CMK (cell line): ENCODE measurements at regions not wholly inside any gene's neighbourhood (a gene's known extent, or its start where the extent isn't known, plus 50 kb on each side); places are given as distances from the start of the nearest gene placed in this dataset.

Source experiments
- DNase-seq: peaks from one replicate; pipeline ENCODE4 v3.0.0-alpha.2; 2010; ENCODE audit warnings: low read depth

DNA sequence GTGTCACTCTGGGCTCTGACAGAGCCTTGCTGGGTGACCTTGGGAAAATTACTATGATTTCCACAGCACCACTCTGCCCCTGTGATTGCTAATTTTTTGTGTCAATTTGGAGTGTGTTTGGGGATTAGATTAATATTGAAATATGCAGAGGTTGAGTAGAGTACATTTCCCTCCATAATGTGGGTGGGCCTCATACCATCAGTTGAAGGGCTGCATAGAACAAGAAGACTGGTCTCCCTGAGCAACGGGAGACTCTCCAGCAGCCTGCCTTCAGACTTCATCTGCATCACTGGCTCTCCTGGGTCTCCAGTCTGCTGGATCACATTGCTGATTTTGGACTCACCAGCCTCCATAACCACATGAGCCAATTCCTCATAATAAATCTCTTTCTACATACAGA, 313.7 kb downstream of the TNS1 start:
- no peak for DNase-seq

DNA sequence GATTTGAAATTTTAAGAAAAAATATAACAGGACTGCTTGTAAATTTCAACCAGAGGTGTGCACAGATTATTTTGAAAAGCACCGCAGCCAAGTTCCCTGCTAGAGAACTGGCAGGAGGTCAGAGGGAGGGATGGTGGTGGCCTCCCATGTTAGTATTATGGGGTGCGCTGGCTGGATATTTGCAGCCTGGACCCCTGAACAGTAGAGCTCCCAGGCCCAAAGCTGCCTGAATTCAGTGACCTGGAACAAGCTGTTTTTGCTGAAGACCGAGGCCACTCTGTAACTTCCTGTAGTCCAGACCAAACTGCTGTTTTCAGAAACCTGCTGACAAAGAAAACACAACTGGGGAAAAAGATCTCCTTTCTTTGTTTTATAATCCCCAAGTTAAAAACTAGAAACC, 314.3 kb downstream of the TNS1 start:
- DNase-seq, result no peak

DNA sequence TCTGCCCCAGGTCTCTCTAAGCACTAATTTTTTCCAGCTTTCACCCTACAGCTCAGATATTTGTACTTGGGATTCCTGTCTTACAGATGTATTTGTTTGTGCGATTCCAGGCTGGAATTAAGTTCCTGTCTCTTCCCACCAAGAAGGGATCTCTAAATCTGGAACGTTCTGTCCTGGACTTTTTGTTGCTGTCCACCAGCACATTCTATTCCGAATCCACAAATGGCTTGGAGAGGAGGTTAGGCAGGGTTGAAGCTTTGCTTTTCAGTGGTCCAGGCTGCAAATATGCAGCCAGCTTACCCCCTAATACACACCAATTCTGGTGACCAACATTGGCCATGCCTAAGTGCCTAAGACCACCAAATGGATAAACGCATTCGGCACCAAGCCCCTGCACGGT, 315.0 kb downstream of the TNS1 start:
- DNase-seq, result no peak

DNA sequence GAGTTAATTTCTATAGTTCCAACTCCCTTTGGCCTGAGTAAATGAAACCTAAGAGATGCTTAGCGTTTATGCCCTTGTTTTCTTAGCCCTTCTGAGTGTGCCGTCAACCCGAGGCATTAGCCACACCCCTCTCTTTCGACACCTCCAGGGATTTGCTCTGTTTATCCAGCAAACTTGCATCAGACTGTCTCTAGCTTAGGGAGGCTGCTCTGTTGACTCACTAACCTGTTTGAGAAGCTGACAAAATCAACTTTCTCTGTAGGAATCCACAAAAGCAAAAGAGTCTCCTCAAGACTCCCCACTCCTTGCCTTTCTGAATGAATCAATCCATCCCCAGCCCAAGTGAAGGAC, 317.6 kb downstream of the TNS1 start:
- no peak for DNase-seq

DNA sequence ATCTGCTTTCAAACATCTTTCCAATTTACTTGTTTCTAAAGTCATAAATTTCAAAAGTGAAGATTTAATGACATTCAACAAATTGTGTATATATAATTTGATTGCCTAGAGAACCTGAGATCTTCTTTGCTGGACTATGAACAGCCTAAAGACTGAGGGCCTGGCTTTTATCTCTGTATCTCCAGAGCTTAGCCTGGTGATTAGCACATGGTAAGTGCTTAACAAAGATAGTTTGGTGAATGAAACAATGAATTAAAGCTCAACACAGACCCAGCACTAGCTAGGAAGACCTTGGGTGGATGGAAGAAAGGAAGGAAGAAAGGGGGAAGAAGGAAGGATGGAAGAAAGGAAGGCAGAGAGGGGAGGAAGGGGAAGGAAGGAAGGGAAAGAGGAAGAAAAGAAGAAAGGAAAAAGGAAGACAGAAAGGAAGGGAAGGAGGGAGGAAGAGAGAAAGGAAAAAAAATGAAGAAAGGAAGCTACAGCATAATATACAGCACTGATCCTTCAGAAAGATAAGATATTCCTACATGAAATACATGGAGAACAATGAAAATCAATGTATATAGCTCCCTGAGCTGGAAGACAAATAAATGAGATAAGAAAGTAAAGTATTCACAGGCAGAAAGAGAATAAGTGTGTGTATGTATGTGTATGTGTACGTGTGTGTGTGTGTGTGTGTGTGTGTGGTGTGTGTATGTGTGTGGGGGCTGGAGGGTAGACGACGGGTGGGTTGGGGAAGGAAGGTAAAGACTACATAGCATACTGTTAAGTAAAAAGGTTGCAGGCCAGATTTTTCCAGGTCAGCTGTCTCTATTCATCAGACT, 318.2 kb downstream of the TNS1 start:
- DNase-seq, result no peak

DNA sequence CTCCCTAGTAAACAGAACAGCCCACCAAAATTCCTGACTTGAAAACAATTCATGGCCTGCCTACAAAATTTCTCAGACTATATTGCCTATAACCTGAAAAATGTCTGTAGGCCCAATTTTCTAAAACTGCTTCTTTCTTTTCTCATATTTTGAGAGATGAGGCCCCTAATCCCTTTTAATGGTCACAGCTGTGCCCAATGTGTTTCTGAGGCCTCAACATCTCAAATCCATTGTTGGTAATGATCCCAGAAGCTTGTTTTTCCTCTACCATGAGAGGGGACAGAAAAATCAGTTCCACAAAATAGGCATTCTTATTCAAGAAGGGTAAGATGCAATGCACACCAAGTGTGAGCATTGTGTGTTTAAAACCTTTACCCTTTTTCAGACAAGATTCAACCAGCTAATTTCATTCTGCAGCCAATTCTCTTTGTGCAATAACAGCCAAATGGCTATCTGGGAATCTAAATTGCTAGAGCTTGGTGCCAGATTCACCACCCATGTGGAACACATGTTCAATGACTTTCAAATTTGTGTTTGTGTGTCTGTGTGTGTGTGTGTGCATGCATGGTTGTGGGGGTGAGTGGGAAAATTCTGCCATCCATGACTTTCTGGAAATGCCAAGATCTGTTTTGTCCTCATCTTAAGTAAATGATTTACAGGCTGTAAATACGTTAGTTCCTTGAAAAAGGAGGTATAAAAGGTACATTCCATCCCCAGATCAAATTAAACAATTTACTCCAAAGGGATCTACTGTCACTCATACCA, 319.5 kb downstream of the TNS1 start:
- DNase-seq, result no peak

DNA sequence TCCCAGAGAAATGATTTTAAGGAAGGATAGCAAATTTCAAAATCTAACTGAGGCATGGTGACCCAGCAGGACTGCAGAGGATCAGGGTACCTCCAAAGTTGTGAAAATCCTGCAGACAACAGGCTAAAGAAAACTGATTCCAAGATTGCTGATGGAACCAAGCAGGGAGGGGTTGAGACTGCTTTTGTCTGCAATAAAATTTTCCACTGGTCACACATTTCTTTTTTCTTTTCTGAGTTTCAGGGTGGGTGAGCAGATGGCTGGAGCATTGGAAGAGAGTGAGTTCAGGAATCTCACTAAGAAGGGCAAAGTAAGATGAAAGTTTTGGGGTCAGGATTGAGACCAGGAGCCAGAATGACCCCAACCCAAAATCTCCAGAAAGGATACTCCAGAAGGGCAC, 321.0 kb downstream of the TNS1 start:
- DNase-seq, result no peak

DNA sequence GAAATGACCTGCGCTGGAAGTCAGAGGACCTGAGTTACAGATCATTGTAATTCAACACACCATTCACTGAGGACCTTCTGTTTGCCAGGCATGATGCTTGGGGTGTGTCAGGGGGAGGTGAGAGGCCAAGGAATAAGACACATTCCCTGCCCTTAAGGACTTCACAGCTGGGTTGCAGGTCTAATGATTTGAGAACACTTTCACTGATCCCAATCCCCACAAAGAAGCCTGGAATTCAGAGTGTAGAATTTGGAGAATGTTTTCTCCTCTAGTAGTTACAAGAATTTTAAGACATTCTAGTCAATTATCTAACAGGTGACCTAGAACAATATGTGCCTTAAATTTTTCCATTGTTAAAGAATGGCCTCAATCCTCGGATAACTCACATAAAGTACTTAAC, 322.4 kb downstream of the TNS1 start:
- no peak for DNase-seq

DNA sequence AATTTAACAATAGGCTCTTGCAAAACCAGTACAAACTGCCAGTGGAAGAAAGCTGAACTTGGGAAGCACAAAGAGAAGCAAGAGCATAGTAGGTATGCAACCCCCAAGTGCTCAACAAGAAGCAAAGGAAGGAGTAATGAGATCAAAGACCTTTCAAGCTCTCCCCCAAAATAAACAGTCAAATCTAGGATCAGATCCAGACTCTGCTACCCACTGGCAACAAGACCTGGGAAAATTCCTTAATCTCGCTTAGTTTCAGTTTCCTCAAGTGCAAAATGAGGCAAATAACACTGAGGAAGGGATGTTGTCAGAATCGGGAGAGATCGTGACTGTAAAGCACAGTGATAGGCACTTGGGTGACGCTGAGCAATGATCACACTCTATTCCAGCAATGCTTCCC, 329.2 kb downstream of the TNS1 start:
- DNase-seq, result no peak

DNA sequence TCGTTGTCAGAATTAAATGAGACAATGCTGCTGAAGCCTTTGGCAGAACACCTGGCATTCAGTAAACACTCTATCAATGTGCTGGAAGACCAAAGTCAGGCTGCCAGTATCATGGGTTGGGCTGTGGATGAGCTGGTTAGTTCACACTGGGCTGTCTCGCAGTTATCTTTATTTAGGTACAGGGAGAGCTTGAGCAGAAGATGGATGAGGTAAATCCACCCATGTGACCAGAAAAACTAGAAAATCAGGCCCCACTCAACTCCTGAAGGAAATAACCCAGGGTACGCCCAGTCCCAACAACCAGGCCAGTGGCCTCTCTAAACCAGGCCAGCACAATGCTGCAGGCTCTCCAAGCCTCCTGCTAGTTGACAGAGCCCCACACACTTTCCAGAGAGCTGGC, 330.3 kb downstream of the TNS1 start:
- no peak for DNase-seq

DNA sequence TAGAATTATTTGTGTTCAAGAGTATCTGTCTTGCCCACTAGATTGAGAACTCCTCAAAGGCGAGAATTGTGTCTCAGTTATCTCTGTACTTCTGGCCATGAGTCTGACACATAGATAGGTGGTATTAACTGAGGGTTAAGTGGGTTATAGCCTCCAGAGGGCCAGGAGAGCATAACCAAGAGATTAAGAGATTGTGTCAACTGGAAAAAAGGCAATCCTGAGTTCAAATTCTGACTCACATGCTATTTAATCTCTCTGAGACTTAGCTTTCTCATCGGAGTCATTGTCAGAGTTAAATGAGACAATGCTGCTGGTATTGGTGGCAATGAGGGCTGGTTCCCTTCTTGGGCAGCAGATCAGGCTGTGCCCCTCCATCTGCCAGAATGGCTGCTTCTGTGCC, 330.9 kb downstream of the TNS1 start:
- DNase-seq, result no peak

DNA sequence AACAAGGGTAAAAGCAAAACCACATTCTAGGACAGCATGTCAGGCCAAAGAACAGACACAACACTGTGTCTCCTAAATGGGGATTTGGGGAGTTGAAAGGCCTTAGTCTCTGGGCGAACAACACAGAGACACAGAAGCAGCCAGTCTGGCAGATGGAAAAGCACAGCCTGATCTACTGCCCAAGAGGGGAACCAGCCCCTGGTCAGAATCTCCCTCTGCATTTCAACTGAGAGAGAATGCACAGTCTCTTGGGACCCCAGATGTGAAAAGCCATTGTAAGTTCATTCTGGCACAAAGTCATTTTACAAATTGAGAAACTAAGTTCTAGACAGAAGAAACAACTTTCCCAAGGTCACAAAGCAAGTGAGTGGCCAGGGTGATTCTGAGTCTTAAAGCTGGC, 331.7 kb downstream of the TNS1 start:
- no peak for DNase-seq

DNA sequence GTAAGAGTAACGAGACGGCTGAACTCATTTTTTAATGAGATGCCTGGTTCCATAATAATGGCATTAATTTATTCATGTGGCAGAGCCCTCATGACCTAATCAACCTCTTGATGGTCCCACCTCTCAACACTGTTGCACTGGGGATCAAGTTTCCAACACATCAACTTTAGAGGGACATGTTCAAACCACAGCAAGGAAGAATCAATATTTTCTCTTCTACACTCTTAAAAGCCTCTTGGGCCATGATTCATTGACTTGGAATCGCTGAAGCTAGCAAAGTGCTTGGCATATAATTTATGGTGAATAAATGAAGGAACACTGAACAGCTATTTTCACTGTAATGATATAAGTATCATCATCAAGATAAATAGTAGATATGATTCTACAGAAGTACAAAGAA, 333.0 kb downstream of the TNS1 start:
- DNase-seq, result no peak

DNA sequence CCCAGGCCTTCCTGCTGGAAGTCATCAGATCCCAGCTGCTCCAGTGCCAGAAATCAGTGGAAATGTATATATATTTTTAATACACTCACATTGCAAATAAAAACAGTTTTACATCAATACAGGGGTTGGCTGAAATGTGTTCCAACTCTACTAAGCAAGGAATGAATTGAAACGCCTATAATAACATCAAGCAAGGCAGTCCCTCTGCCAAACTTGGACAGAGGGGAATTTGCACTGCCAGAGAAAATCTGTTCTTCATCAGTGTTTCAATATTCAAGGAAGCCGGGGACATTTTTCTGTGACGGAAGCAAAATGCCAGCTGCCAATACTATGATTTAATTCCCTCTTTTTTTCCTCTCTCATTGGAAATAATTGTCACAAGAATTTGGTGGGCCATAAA, 335.3 kb downstream of the TNS1 start:
- DNase-seq, result no peak

DNA sequence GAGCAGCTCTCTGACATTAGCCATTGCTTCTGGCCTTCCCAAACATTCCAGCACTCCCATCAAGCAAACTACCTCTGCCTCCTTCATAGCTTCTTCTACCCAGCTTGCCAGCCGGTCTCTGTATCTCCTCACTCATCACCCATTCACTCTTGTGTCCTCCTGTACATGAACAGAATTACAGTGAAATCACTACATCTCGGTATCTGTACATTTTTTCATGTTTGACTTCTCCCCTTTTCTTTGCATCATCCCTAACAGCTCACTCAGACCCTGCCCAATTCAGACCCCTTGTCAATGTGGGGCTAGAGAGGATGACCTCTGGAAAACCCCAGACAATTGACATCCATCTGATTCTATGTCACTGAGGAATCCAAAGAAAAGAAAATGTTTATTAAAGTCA, 335.8 kb downstream of the TNS1 start:
- no peak for DNase-seq

DNA sequence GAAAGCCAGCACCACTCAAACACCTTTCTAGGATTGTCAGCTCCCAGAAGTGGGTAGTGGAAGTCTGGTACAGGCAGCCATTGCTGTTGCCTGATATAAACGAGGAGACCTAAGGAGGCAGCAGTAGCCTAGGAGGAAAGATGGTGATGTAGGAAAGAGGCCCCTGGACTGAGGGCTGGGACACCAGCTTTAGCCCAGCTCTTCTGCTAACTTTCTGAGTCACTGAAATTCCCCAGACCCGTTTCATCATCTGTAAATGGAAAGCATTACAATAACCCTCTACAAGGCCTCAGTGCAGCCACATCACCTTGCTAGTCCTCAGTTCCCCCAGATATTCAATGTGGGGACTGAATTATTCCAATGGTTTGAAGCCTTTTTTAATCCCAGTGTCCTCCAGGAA, 336.5 kb downstream of the TNS1 start:
- no peak for DNase-seq

DNA sequence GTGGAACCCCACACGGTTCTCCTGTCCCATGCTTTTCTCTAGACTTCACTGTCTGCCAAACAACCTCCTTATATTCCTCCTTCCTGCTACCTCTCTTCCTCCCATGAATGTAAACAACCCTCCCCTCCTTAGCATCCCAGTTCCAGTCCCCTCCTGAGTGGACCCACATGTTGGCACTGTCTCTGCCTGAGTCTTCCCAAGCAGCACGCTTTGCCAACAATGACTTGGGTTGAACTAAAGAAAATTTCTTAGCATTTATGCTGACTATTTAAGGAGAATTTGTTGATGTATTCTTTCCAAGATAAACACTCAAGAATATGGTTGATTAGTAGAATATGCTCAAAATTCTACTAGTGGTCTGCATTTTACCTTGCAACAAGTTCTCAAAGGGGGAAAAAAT, 338.0 kb downstream of the TNS1 start:
- no peak for DNase-seq

DNA sequence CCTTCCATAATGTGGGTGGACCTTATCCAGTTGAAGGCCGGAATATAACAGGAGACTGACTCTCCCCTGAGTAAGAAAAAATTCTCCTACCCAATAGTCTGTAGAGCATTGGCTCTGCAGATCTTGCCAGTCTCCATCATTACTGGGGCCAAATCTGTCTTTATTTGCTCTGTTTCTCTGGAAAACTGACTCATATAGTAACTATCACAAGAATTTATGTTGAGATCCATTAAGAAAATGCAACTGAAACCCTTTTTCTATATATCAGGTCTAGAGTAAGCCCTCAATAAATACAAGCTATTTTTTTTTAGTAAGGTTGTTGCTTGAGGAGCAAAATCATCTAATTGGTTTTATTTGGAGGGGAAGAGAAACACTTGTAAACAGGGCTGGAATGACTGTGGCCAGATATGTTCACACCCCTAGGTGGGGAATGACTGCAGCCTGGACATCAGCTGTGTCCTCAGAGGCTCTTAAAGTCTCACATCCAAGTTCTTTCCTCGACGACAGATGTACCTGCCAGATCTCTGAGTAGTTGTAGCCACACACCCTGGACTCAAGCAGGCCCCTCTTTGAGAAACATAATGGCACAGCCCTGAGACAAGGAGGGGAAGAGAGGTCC, 339.7 kb downstream of the TNS1 start:
- DNase-seq, result no peak

DNA sequence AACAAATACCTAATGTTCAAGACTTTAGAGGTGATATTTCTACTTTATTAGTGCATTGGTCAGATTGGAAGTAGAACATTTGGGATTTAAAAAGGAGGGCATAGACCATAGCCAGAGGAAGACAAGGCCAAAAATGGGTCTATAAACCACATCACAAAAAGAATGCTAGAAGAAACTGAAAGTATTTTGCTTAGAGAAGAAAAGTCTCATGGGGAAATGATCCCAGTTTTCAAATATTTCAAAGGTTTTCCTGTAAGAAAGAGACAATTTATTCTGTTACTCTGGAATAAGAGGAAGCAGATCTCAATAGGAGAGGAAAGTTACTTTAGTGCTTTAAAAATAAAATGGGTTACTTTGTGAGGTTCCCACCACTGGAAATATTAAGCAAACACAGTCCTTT, 341.4 kb downstream of the TNS1 start:
- no peak for DNase-seq

DNA sequence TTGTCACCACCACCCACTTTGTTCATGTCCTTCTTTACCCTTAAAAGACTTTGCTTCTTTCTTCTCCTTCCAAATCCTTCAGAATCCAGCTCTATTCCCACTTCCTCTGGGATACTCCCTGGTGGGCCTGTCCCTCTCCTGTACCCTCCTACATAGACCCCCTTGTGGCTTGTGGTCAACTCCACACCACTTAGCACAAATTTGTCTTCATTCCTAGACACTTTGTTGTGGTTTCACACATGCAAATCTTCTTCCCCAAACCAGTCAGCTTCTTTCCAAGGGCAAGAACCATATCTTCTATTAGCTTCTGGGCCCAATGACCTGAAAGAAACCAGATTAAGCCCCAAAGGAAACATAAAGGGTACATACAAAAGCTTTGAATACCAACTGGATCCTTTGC, 342.4 kb downstream of the TNS1 start:
- DNase-seq, result no peak

DNA sequence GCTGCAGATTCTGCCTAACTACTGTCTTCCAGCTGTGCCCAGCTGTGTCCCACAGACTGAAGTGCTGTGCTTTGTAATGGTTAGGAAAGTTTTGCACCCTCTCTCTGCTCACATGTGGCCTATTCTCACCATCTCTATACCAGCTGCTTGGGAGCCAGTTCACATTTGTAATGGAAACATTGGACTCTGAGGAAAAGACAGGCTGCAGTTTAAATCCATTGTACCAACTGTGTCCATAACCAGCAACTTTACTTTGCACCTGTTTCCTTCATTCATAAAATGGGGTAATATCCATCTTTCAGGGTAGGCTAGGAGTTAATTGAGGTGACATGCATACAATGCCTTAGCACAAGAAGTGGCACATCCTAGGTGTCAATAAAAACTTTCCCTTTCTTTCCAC, 344.0 kb downstream of the TNS1 start:
- DNase-seq, result no peak

DNA sequence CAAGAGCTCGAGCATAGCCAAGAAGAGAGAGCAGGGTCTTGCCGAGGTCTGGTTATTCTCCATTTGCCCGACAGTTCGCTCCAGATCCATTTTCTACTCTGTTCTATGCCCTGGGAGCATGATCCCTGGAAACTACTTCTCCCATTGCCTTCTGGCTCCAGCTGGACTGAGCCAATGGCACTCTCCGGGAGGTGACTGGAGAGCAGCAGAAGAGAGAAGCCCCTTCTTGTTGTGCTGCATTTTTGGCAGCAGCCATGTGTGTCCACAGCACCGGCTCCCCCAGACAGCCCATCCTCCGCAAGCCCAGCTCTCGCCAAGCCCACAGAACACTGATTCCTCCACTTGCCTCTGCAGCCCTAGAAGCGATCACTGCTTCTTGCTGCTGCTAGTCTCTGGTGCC, 345.5 kb downstream of the TNS1 start:
- no peak for DNase-seq

DNA sequence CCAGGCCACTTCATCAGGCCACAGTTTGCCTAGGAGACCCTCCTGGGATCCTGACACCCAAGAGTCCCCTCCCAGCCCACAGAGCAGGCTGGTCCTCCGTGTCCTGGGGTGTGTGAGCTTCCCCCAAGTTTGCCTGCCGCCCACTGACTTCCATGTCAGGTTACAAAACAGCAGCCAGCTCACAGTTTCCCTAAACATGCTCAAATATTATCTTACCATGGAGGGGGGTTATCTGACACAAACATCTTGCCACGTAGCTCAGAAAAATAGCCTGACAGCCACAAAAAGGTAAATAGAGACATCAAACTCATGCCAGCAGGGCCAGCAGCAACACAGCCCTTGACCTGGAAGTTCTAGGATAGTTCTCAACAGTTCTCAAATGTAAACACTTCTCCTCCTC, 346.5 kb downstream of the TNS1 start:
- no peak for DNase-seq

DNA sequence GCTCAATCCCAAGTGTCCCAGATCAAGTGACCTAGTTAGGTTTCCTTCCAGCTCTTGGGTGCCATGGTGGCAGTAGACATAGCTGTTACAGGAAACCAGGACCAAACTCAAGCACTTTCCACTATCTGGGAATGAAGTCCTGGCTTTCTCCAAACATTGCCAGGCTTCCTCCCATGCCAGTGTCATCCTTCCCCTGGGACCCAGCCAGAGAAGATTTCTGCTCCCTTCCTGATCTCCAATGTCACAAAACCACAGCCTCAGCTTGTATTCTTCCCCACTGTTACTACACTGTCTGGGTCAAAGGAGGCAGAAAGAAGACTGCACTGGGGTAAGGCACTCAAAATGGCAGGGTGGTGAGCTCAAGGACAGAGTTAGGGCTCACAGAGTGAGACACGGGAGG, 347.1 kb downstream of the TNS1 start:
- DNase-seq, result no peak
